SK-N-SH treated with all-trans-retinoic acid at 6 μM for 48 hours (cell line): ENCODE measurements at regions not wholly inside any gene's neighbourhood (a gene's known extent, or its start where the extent isn't known, plus 50 kb on each side); places are given as distances from the start of the nearest gene placed in this dataset.

Experiments
- ATAC-seq: fragments of 200-7000 bp; cut with Tn5 transposase; 3 replicates; pipeline ENCODE4 v1.9.1; 2020; ENCODE audit warnings: mild to moderate bottlenecking, moderate library complexity
- ARNTL ChIP-seq: fragments of 450-650 bp; formaldehyde crosslinking; IDR thresholded peaks from 2 replicates; pipeline ENCODE4 v1.5.0; 2020; ENCODE audit warnings: low read depth, mild to moderate bottlenecking, moderate library complexity, borderline replicate concordance
- BACH2 ChIP-seq: fragments of 250-450 bp; sonication (Bioruptor Pico); IDR thresholded peaks from 2 replicates; pipeline ENCODE4 v1.9.0; 2021; ENCODE audit warnings: mild to moderate bottlenecking, borderline replicate concordance
- CSDC2 ChIP-seq: fragments of 250-450 bp; sonication (Bioruptor Pico); IDR thresholded peaks from 2 replicates; pipeline ENCODE4 v1.5.0; 2020; ENCODE audit warnings: mild to moderate bottlenecking, moderate library complexity
- CSRNP3 ChIP-seq: fragments of 250-450 bp; sonication (Bioruptor Pico); IDR thresholded peaks from 2 replicates; pipeline ENCODE4 v1.5.1; 2021; ENCODE audit warnings: mild to moderate bottlenecking, moderate library complexity
- GLIS3 ChIP-seq: fragments of 250-450 bp; sonication (Bioruptor Pico); IDR thresholded peaks from 2 replicates; pipeline ENCODE4 v1.5.0; 2020; ENCODE audit warnings: mild to moderate bottlenecking, moderate library complexity
- ISL1 ChIP-seq: fragments of 250-450 bp; sonication (Bioruptor Pico); IDR thresholded peaks from 2 replicates; pipeline ENCODE4 v2.1.2; 2022; ENCODE audit warnings: mild to moderate bottlenecking, moderate library complexity
- OSR1 ChIP-seq: fragments of 250-450 bp; sonication (Bioruptor Pico); IDR thresholded peaks from 2 replicates; pipeline ENCODE4 v1.8.0; 2022; ENCODE audit warnings: moderate library complexity, mild to moderate bottlenecking, inconsistent platforms
- PATZ1 ChIP-seq: fragments of 250-450 bp; sonication (Bioruptor Pico); IDR thresholded peaks from 2 replicates; pipeline ENCODE4 v1.8.0; 2020; ENCODE audit warnings: mild to moderate bottlenecking, moderate library complexity, borderline replicate concordance
- POU6F1 ChIP-seq: fragments of 250-450 bp; sonication (Bioruptor Pico); IDR thresholded peaks from 2 replicates; pipeline ENCODE4 v1.8.0; 2021; ENCODE audit warnings: low read depth, mild to moderate bottlenecking, moderate library complexity, borderline replicate concordance
- PPARA ChIP-seq: fragments of 250-450 bp; sonication (Bioruptor Pico); IDR thresholded peaks from 2 replicates; pipeline ENCODE4 v1.5.0; 2020; ENCODE audit warnings: mild to moderate bottlenecking, borderline replicate concordance
- RARB ChIP-seq: fragments of 250-450 bp; sonication (Bioruptor Pico); IDR thresholded peaks from 2 replicates; pipeline ENCODE4 v1.8.0; 2021; ENCODE audit warnings: mild to moderate bottlenecking, moderate library complexity
- SNAI2 ChIP-seq: fragments of 250-450 bp; sonication (Bioruptor Pico); IDR thresholded peaks from 2 replicates; pipeline ENCODE4 v1.5.0; 2020; ENCODE audit warnings: mild to moderate bottlenecking, moderate library complexity
- TCF4 ChIP-seq: fragments of 250-450 bp; sonication (Bioruptor Pico); IDR thresholded peaks from 2 replicates; pipeline ENCODE4 v1.8.0; 2021; ENCODE audit warnings: mild to moderate bottlenecking, moderate library complexity, borderline replicate concordance
- TOX ChIP-seq: fragments of 250-450 bp; sonication (Bioruptor Pico); IDR thresholded peaks from 2 replicates; pipeline ENCODE4 v1.8.0; 2021; ENCODE audit warnings: mild to moderate bottlenecking, moderate library complexity, borderline replicate concordance
- TSHZ2 ChIP-seq: fragments of 250-450 bp; sonication (Bioruptor Pico); IDR thresholded peaks from 2 replicates; pipeline ENCODE4 v1.5.0; 2020; ENCODE audit warnings: mild to moderate bottlenecking, moderate library complexity
- ZC3H10 ChIP-seq: fragments of 250-450 bp; sonication (Bioruptor Pico); IDR thresholded peaks from 2 replicates; pipeline ENCODE4 v1.5.1; 2021; ENCODE audit warnings: mild to moderate bottlenecking, moderate library complexity
- ZFP3 ChIP-seq: fragments of 250-450 bp; sonication (Bioruptor Pico); IDR thresholded peaks from 2 replicates; pipeline ENCODE4 v1.5.0; 2020; ENCODE audit warnings: mild to moderate bottlenecking, moderate library complexity
- ZNF565 ChIP-seq: fragments of 450-650 bp; formaldehyde crosslinking; conservative IDR thresholded peaks from 2 replicates; pipeline ENCODE4 v1.5.0; 2020; ENCODE audit warnings: low read depth, mild to moderate bottlenecking, moderate library complexity
- ZNF70 ChIP-seq: fragments of 450-650 bp; formaldehyde crosslinking; IDR thresholded peaks from 2 replicates; pipeline ENCODE4 v1.5.0; 2020; ENCODE audit warnings: mild to moderate bottlenecking, moderate library complexity
- ZNF8 ChIP-seq: fragments of 450-650 bp; formaldehyde crosslinking; IDR thresholded peaks from 2 replicates; pipeline ENCODE4 v1.5.0; 2020; ENCODE audit warnings: mild to moderate bottlenecking, moderate library complexity

GRCh38 chrX:138769918-138770317, 58.4 kb upstream of the FGF13 start:
- no peak for TF ChIP-seq RARB (CRISPR knock-in tag)
- no peak for TF ChIP-seq ZC3H10 (CRISPR knock-in tag)
- TF ChIP-seq CSDC2: no peak
- TF ChIP-seq TCF4 (CRISPR knock-in tag): no peak
- TF ChIP-seq ZNF70 (CRISPR knock-in tag): no peak
- TF ChIP-seq ZNF8 (CRISPR knock-in tag): no peak
- no peak for TF ChIP-seq POU6F1
- TF ChIP-seq OSR1 (CRISPR knock-in tag): no peak
- TF ChIP-seq PPARA (CRISPR knock-in tag): no peak
- no peak for TF ChIP-seq ARNTL (CRISPR knock-in tag)
- TF ChIP-seq GLIS3 (CRISPR knock-in tag): no peak
- no peak for TF ChIP-seq SNAI2 (CRISPR knock-in tag)
- TF ChIP-seq ISL1 (CRISPR knock-in tag): no peak
- TF ChIP-seq BACH2 (CRISPR knock-in tag): no peak
- TF ChIP-seq CSRNP3 (CRISPR knock-in tag): no peak
- TF ChIP-seq PATZ1 (CRISPR knock-in tag): no peak
- no peak for TF ChIP-seq ZNF565 (CRISPR knock-in tag)
- TF ChIP-seq TSHZ2: no peak
- TF ChIP-seq TOX (CRISPR knock-in tag): no peak
- TF ChIP-seq, all 23 proteins: peak for 0
- no peak for ATAC-seq

- TF ChIP-seq TOX (CRISPR knock-in tag) (no peak), GLIS3 (CRISPR knock-in tag) (no peak), ZFP3 (CRISPR knock-in tag) (no peak), ARNTL (CRISPR knock-in tag) (no peak)
- ATAC-seq: no peak
Observed at GRCh38 chrX:138765051-138765450, 53.5 kb upstream of the FGF13 start.

- TF ChIP-seq TSHZ2: no peak
- ATAC-seq: no peak
Observed at GRCh38 chrX:138763761-138764160, 52.2 kb upstream of the FGF13 start.
